GM21367 (cell line): ENCODE measurements at regions not wholly inside any gene's neighbourhood (a gene's known extent, or its start where the extent isn't known, plus 50 kb on each side); places are given as distances from the start of the nearest gene placed in this dataset.
"Not testable (repeated sequence)": the region's sequence is repeated elsewhere in the genome, so short reads cannot be mapped to it uniquely, and the experiment has no call there.

Experiments used
- ATAC-seq: cut with Tn5 transposase; IDR thresholded peaks from one replicate; pipeline ENCODE4 v1.9.1; 2021; ENCODE audit not compliant: unreplicated experiment

GRCh38 chr6:51049983-51050877 lies 231.6 kb downstream of the TFAP2B start:
- ATAC-seq, result no peak

GRCh38 chr6:51052716-51053115 lies 234.0 kb downstream of the TFAP2B start:
- ATAC-seq, result not testable (repeated sequence)

GRCh38 chr6:51055316-51055715 lies 236.6 kb downstream of the TFAP2B start:
- ATAC-seq, result not testable (repeated sequence)

GRCh38 chr6:51057296-51057695 lies 238.6 kb downstream of the TFAP2B start:
- ATAC-seq, result no peak

- no peak for ATAC-seq
Measured at GRCh38 chr6:51060262-51060762, 241.6 kb downstream of the TFAP2B start.

GRCh38 chr6:51062166-51062722 lies 243.6 kb downstream of the TFAP2B start:
- no peak for ATAC-seq

GRCh38 chr6:51077821-51078518 lies 259.3 kb downstream of the TFAP2B start:
- no peak for ATAC-seq

- no peak for ATAC-seq
Measured at GRCh38 chr6:51090343-51090742, 271.7 kb downstream of the TFAP2B start.

GRCh38 chr6:51093871-51094270 lies 275.2 kb downstream of the TFAP2B start:
- ATAC-seq, result no peak

GRCh38 chr6:51094271-51094670 lies 275.6 kb downstream of the TFAP2B start:
- no peak for ATAC-seq

- ATAC-seq, result no peak
Measured at GRCh38 chr6:51098246-51098645, 279.6 kb downstream of the TFAP2B start.

GRCh38 chr6:51098791-51099190 lies 280.1 kb downstream of the TFAP2B start:
- ATAC-seq, result no peak

- ATAC-seq, result no peak
Measured at GRCh38 chr6:51099201-51099600, 280.5 kb downstream of the TFAP2B start.

GRCh38 chr6:51105357-51105756 lies 286.7 kb downstream of the TFAP2B start:
- no peak for ATAC-seq

- ATAC-seq, result no peak
Measured at GRCh38 chr6:51107769-51108203, 289.1 kb downstream of the TFAP2B start.

GRCh38 chr6:51108563-51109234 lies 290.0 kb downstream of the TFAP2B start:
- ATAC-seq, result no peak

- no peak for ATAC-seq
Measured at GRCh38 chr6:51112731-51113130, 294.1 kb downstream of the TFAP2B start.

- no peak for ATAC-seq
Measured at GRCh38 chr6:51116723-51117122, 298.1 kb downstream of the TFAP2B start.

GRCh38 chr6:51118792-51119191 lies 300.1 kb downstream of the TFAP2B start:
- ATAC-seq, result no peak

GRCh38 chr6:51120016-51120415 lies 301.3 kb downstream of the TFAP2B start:
- no peak for ATAC-seq

- ATAC-seq, result not testable (repeated sequence)
Measured at GRCh38 chr6:51121380-51121976, 302.8 kb downstream of the TFAP2B start.
